IMR-90 (cell line): ENCODE measurements at regions not wholly inside any gene's neighbourhood (a gene's known extent, or its start where the extent isn't known, plus 50 kb on each side); places are given as distances from the start of the nearest gene placed in this dataset.

Experiments
- ATAC-seq: fragments of 200-7000 bp; cut with Tn5 transposase; 2 replicates; pipeline ENCODE4 v1.9.1; 2020; ENCODE audit warnings: low read depth, mild to moderate bottlenecking, moderate library complexity
- BruUV-seq: library from RNA; stranded (reverse); fragments of 400-500 nt; replicated peaks from 2 replicates; lab custom pipeline; 2021; lab: Mats Ljungman, UMichigan
- CTCF ChIA-PET: fragments of 300-600 bp; formaldehyde crosslinking; extraction: SDS; loops from one replicate; lab custom pipeline; 2021; ENCODE audit warnings: antibody characterized with exemption; lab: Yijun Ruan, JAX
- POLR2A ChIA-PET: fragments of 300-600 bp; sonication (Branson Sonifier 250); formaldehyde crosslinking; loops from one replicate; lab custom pipeline; 2022; ENCODE audit warnings: antibody characterized with exemption; ENCODE audit not compliant: unreplicated experiment; lab: Charles Lee
- DNase-seq: peaks from one replicate; pipeline ENCODE4 v3.0.0; 2013
- H2AFZ ChIP-seq: replicated peaks from 2 replicates; pipeline ENCODE3; 2013; ENCODE audit warnings: low read length, mild to moderate bottlenecking; ENCODE audit not compliant: poor library complexity
- H2AK5ac ChIP-seq: 2 replicates; pipeline ENCODE4 v1.6.1; 2013; ENCODE audit warnings: low read depth, low read length, inconsistent platforms
- H2AK9ac ChIP-seq: replicated peaks from 2 replicates; pipeline ENCODE3; 2013; ENCODE audit warnings: mild to moderate bottlenecking, low read depth, low read length, moderate library complexity; ENCODE audit not compliant: poor library complexity
- H2BK120ac ChIP-seq: 2 replicates; pipeline ENCODE4 v1.6.1; 2013; ENCODE audit warnings: low read depth, low read length, inconsistent platforms
- H2BK15ac ChIP-seq: 3 replicates; pipeline ENCODE4 v1.6.1; 2013; ENCODE audit warnings: low read depth, low read length, inconsistent platforms
- H2BK20ac ChIP-seq: 2 replicates; pipeline ENCODE4 v1.6.1; 2013; ENCODE audit warnings: low read depth, mild to moderate bottlenecking, inconsistent platforms, low read length, moderate library complexity
- H2BK5ac ChIP-seq: 2 replicates; pipeline ENCODE4 v1.6.1; 2013; ENCODE audit warnings: mild to moderate bottlenecking, low read depth, low read length, inconsistent platforms; ENCODE audit not compliant: poor library complexity, severe bottlenecking
- H3K14ac ChIP-seq: replicated peaks from 2 replicates; pipeline ENCODE4 v1.6.1; 2013; ENCODE audit warnings: low read depth, low read length, inconsistent platforms
- H3K18ac ChIP-seq: 2 replicates; pipeline ENCODE4 v1.6.1; 2013; ENCODE audit warnings: low read depth, low read length, control low read depth
- H3K23ac ChIP-seq: 2 replicates; pipeline ENCODE4 v1.6.1; 2013; ENCODE audit warnings: low read depth, low read length, inconsistent platforms
- H3K27ac ChIP-seq: 2 replicates; pipeline ENCODE4 v1.5.1; 2013; ENCODE audit warnings: mild to moderate bottlenecking, control low read depth, low read length; ENCODE audit not compliant: insufficient read depth
- H3K27me3 ChIP-seq: 2 replicates; pipeline ENCODE4 v1.6.1; 2013; ENCODE audit warnings: low read length; ENCODE audit not compliant: control insufficient read depth, insufficient read depth
- H3K36me3 ChIP-seq: 2 replicates; pipeline ENCODE4 v1.6.1; 2013; ENCODE audit warnings: low read length, mixed read lengths; ENCODE audit not compliant: control insufficient read depth, insufficient read depth
- H3K4ac ChIP-seq: 2 replicates; pipeline ENCODE4 v1.6.1; 2013; ENCODE audit warnings: low read depth, low read length, inconsistent platforms
- H3K4me1 ChIP-seq: 2 replicates; pipeline ENCODE4 v1.6.1; 2013; ENCODE audit warnings: low read length, mixed read lengths; ENCODE audit not compliant: control insufficient read depth, insufficient read depth
- H3K4me2 ChIP-seq: 2 replicates; pipeline ENCODE4 v1.6.1; 2013; ENCODE audit warnings: low read depth, mild to moderate bottlenecking, control low read depth, low read length, moderate library complexity
- H3K4me3 ChIP-seq: 2 replicates; pipeline ENCODE4 v1.5.1; 2013; ENCODE audit warnings: low read depth, mild to moderate bottlenecking, control low read depth, low read length, moderate library complexity; ENCODE audit not compliant: insufficient read depth
- H3K56ac ChIP-seq: 2 replicates; pipeline ENCODE4 v1.6.1; 2013; ENCODE audit warnings: low read length, inconsistent platforms; ENCODE audit not compliant: insufficient read depth; ENCODE audit errors: extremely low read depth
- H3K79me1 ChIP-seq, 2 experiments: 2 replicates each; pipeline ENCODE4 v1.6.1; 2013; ENCODE audit warnings: low read length in 2 of 2, inconsistent platforms in 1 of 2, low read depth in 1 of 2
- H3K9ac ChIP-seq: 2 replicates; pipeline ENCODE4 v1.6.1; 2013; ENCODE audit warnings: low read depth, low read length, control low read depth
- H3K9me1 ChIP-seq: 2 replicates; pipeline ENCODE4 v1.6.1; 2013; ENCODE audit warnings: low read length, inconsistent platforms; ENCODE audit not compliant: insufficient read depth
- H3K9me3 ChIP-seq: 2 replicates; pipeline ENCODE4 v1.6.1; 2013; ENCODE audit warnings: low read length; ENCODE audit not compliant: control insufficient read depth, insufficient read depth
- H4K20me1 ChIP-seq: 2 replicates; pipeline ENCODE4 v1.6.1; 2013; ENCODE audit warnings: low read length, inconsistent platforms; ENCODE audit not compliant: insufficient read depth
- H4K5ac ChIP-seq: 2 replicates; pipeline ENCODE4 v1.6.1; 2013; ENCODE audit warnings: mild to moderate bottlenecking, low read depth, low read length, control low read depth
- H4K8ac ChIP-seq, 2 experiments: 2 replicates each; pipeline ENCODE4 v1.6.1; 2013; ENCODE audit warnings: low read depth in 2 of 2, low read length in 2 of 2, control low read depth in 1 of 2, inconsistent platforms in 1 of 2
- H4K91ac ChIP-seq: 2 replicates; pipeline ENCODE4 v1.6.1; 2013; ENCODE audit warnings: low read depth, low read length, inconsistent platforms; ENCODE audit not compliant: insufficient read depth
- CHD1 ChIP-seq: IDR thresholded peaks from 2 replicates; pipeline ENCODE4 v1.6.1; 2012; ENCODE audit warnings: low read depth, low read length, improper control_type of control experiment
- CTCF ChIP-seq: conservative IDR thresholded peaks from 2 replicates; pipeline ENCODE4 v1.5.1; 2012; ENCODE audit warnings: mild to moderate bottlenecking, low read depth, low read length, improper control_type of control experiment
- ELK1 ChIP-seq: fragments of 150-350 bp; IDR thresholded peaks from 2 replicates; pipeline ENCODE4 v1.6.1; 2016; ENCODE audit warnings: low read depth, mild to moderate bottlenecking, low read length, moderate library complexity, borderline replicate concordance
- MAFK ChIP-seq: IDR thresholded peaks from 2 replicates; pipeline ENCODE4 v1.6.1; 2012; ENCODE audit warnings: low read depth, low read length, improper control_type of control experiment
- RCOR1 ChIP-seq: IDR thresholded peaks from 2 replicates; pipeline ENCODE4 v1.6.1; 2012; ENCODE audit warnings: mild to moderate bottlenecking, low read length, improper control_type of control experiment; ENCODE audit not compliant: insufficient replicate concordance
- RFX5 ChIP-seq: IDR thresholded peaks from 2 replicates; pipeline ENCODE4 v1.8.0; 2012; ENCODE audit warnings: low read depth, mild to moderate bottlenecking, low read length, moderate library complexity
- SMC3 ChIP-seq: fragments of 150-350 bp; IDR thresholded peaks from 2 replicates; pipeline ENCODE4 v1.6.1; 2016; ENCODE audit warnings: low read depth, mild to moderate bottlenecking, antibody characterized with exemption, low read length, moderate library complexity
- USF2 ChIP-seq: fragments of 150-350 bp; IDR thresholded peaks from 2 replicates; pipeline ENCODE4 v1.6.1; 2017; ENCODE audit warnings: mild to moderate bottlenecking, antibody characterized with exemption, low read length, low read depth
- WGBS, 2 experiments: methylation state at CpG; one replicate each; pipeline versions ENCODE4 v1.1.5 to v1.1.7; 2013; ENCODE audit warnings: missing lambda C conversion rate in 2 of 2; ENCODE audit not compliant: insufficient read length in 1 of 2; ENCODE audit errors: extremely low coverage in 2 of 2; 5-methylcytosine and 5-hydroxymethylcytosine counted together
- dilution Hi-C: fragments of 300-500 bp; cut with HindIII; formaldehyde crosslinking; loops from one replicate; pipeline ENCODE4 v1.14.3; 2018; ENCODE audit warnings: low sequenced_read_pairs; ENCODE audit not compliant: unreplicated experiment
- in situ Hi-C: fragments of 300-500 bp; cut with MboI; formaldehyde crosslinking; loops from 3 replicates; pipeline ENCODE4 v1.14.3; 2019; ENCODE audit warnings: low sequenced_read_pairs, inconsistent platforms, mixed read lengths
- intact Hi-C: fragments of 100-400 bp; cut with micrococcal nuclease; formaldehyde crosslinking; loops from 2 replicates; pipeline ENCODE4 v1.10.0; 2022

- DNase-seq (no peak), ATAC-seq (no peak)
- dilution Hi-C loops (no loop called here), intact Hi-C loops (no loop called here), in situ Hi-C loops (no loop called here)
- no peak overlapping the region for H3K18ac ChIP-seq
- no peak overlapping the region for H2BK5ac ChIP-seq
- no peak overlapping the region for H2AFZ ChIP-seq
- H3K4ac ChIP-seq = no peak overlapping the region
- TF ChIP-seq RCOR1 (no peak), MAFK (no peak), CHD1 (no peak), SMC3 (no peak), CTCF (no peak), USF2 (no peak), ELK1 (no peak), RFX5 (no peak)
- H4K91ac ChIP-seq = no peak overlapping the region
- H3K9me1 ChIP-seq = no peaks in the 10 kb centered on the region
- H3K56ac ChIP-seq = no peak overlapping the region
- no peak overlapping the region for H2BK120ac ChIP-seq
- H4K5ac ChIP-seq = no peak overlapping the region
- H3K4me3 ChIP-seq = no peak overlapping the region
- BruUV-seq = no TSS peak
- ChIA-PET POLR2A (no interaction called here), CTCF (no interaction called here)
- H2BK20ac ChIP-seq = no peak overlapping the region
- H2BK15ac ChIP-seq = no peak overlapping the region
- no peak overlapping the region for H4K8ac ChIP-seq
- no peak overlapping the region for H3K27ac ChIP-seq
- no peak overlapping the region for H2AK9ac ChIP-seq
- WGBS, 2 experiments = no CpG with 5 or more reads among the region's 3 CpGs
- H3K23ac ChIP-seq = no peak overlapping the region
- H3K79me1 ChIP-seq = no peaks in the 10 kb centered on the region
- H4K20me1 ChIP-seq = no peaks in the 10 kb centered on the region
- H3K9ac ChIP-seq = no peak overlapping the region
- H3K14ac ChIP-seq = no peak overlapping the region
- no peaks in the 10 kb centered on the region for H3K27me3 ChIP-seq
- H3K4me1 ChIP-seq = no peaks in the 10 kb centered on the region
- no peak overlapping the region for H3K4me2 ChIP-seq
- H2AK5ac ChIP-seq = no peak overlapping the region
- H3K9me3 ChIP-seq = no peaks in the 10 kb centered on the region
- H3K36me3 ChIP-seq = no peaks in the 10 kb centered on the region
Measured at GRCh38 chr20:40477805-40478204, 211.2 kb downstream of the MAFB start.
